ENCODE measurements at regions not wholly inside any gene's neighbourhood (a gene's known extent, or its start where the extent isn't known, plus 50 kb on each side); places are given as distances from the start of the nearest gene placed in this dataset.
"Not testable (repeated sequence)": the region's sequence is repeated elsewhere in the genome, so short reads cannot be mapped to it uniquely, and the experiment has no call there.

GRCh38 chr11:14573539-14574057 is 53.4 kb upstream of the PSMA1 start:
- not testable (repeated sequence) for DNase-seq (ENCODE audit: low read depth)

GRCh38 chr11:14577292-14577691 is 57.1 kb upstream of the PSMA1 start:
- no peak for DNase-seq (ENCODE audit: low read depth)

- no peak for DNase-seq (ENCODE audit: low read depth)
These were observed 57.8 kb upstream of the PSMA1 start for GRCh38 chr11:14577835-14578529.

- peak; percentile 7 for DNase-seq (ENCODE audit: low read depth)
These were observed 58.4 kb upstream of the PSMA1 start for GRCh38 chr11:14578541-14578956.

GRCh38 chr11:14579646-14580045 is 59.5 kb upstream of the PSMA1 start:
- no peak for DNase-seq (ENCODE audit: low read depth)

- no peak for DNase-seq (ENCODE audit: low read depth)
These were observed 60.8 kb upstream of the PDE3B start for GRCh38 chr11:14582793-14583192.

- DNase-seq (ENCODE audit: low read depth), result no peak
These were observed 60.2 kb upstream of the PDE3B start for GRCh38 chr11:14583252-14584034.

- DNase-seq (ENCODE audit: low read depth), result no peak
These were observed 59.6 kb upstream of the PDE3B start for GRCh38 chr11:14584035-14584363.

GRCh38 chr11:14584595-14584994 is 59.0 kb upstream of the PDE3B start:
- no peak for DNase-seq (ENCODE audit: low read depth)

- DNase-seq (ENCODE audit: low read depth), result no peak
These were observed 58.2 kb upstream of the PDE3B start for GRCh38 chr11:14585438-14585837.

- no peak for DNase-seq (ENCODE audit: low read depth)
These were observed 56.3 kb upstream of the PDE3B start for GRCh38 chr11:14587258-14587657.

- DNase-seq (ENCODE audit: low read depth), result no peak
These were observed 54.9 kb upstream of the PDE3B start for GRCh38 chr11:14588681-14589080.

- DNase-seq (ENCODE audit: low read depth), result no peak
These were observed 54.2 kb upstream of the PDE3B start for GRCh38 chr11:14589421-14589820.

GRCh38 chr11:14591046-14591445 is 52.6 kb upstream of the PDE3B start:
- not testable (repeated sequence) for DNase-seq (ENCODE audit: low read depth)

- no peak for DNase-seq (ENCODE audit: low read depth)
These were observed 49.9 kb upstream of the PDE3B start for GRCh38 chr11:14593671-14594070.

All from RPMI7951 (cell line).